Tibial nerve (tissue), 4 donors: ENCODE measurements at regions not wholly inside any gene's neighbourhood (a gene's known extent, or its start where the extent isn't known, plus 50 kb on each side); places are given as distances from the start of the nearest gene placed in this dataset.
A peak's percentile ranks its signal among the peaks of the same experiment; 100 is the strongest.

Experiments used
- DNase-seq, 2 donors: peaks; one replicate each; pipeline ENCODE4 v3.0.0-alpha.2; 2019; ENCODE audit warnings: low spot score in 2 of 2
- H3K27ac ChIP-seq, 4 donors: fragments of 200-600 bp; sonication (generic) in 3 of 4; one replicate each; pipeline ENCODE4 v1.5.1; 2017 to 2019; ENCODE audit warnings: mild to moderate bottlenecking in 1 of 4
- H3K27me3 ChIP-seq, 2 donors: fragments of 200-600 bp; sonication (generic) in 1 of 2; one replicate each; pipeline versions ENCODE4 v1.5.1 to v1.6.0; 2017 to 2019
- H3K36me3 ChIP-seq, 3 donors: fragments of 200-600 bp; sonication (generic); one replicate each; pipeline ENCODE4 v1.5.1; 2018 to 2019
- H3K4me1 ChIP-seq, 4 donors: fragments of 200-600 bp; sonication (generic) in 3 of 4; one replicate each; pipeline ENCODE4 v1.5.1; 2017 to 2019
- H3K4me3 ChIP-seq, 4 donors: fragments of 200-600 bp; sonication (generic) in 3 of 4; one replicate each; pipeline ENCODE4 v1.5.1; 2017 to 2019; ENCODE audit warnings: mild to moderate bottlenecking in 1 of 4, moderate library complexity in 1 of 4
- H3K9me3 ChIP-seq, 4 donors: fragments of 200-600 bp; sonication (generic) in 3 of 4; one replicate each; pipeline ENCODE4 v1.5.1; 2017 to 2019
- EP300 ChIP-seq, 2 donors: sonication (generic); formaldehyde crosslinking; IDR thresholded peaks; one replicate each; pipeline ENCODE4 v1.6.1; 2017; ENCODE audit warnings: antibody characterized with exemption in 2 of 2, mild to moderate bottlenecking in 1 of 2
- POLR2A ChIP-seq, 2 donors: fragments of 450-650 bp; IDR thresholded peaks; one replicate each; pipeline ENCODE4 v1.6.1; 2017; ENCODE audit warnings: antibody characterized with exemption in 2 of 2, mild to moderate bottlenecking in 2 of 2, moderate library complexity in 2 of 2
- WGBS, 2 donors: methylation state at CpG; one replicate each; pipeline ENCODE4 v1.1.5; 2018; 5-methylcytosine and 5-hydroxymethylcytosine counted together
- TF ChIP-seq, protein P1 (sequence below), 5 experiments: fragments of 200-600 bp in 3 of 5; fragments of 450-650 bp in 2 of 5; sonication (generic) in 3 of 5; IDR thresholded peaks; one replicate each; pipeline ENCODE4 v1.5.1; 2016 to 2019; ENCODE audit warnings: antibody characterized with exemption in 5 of 5, mild to moderate bottlenecking in 3 of 5, moderate library complexity in 2 of 5

- Histone ChIP-seq H3K4me3 (no peak overlapping the region), H3K9me3 (no peaks in the 10 kb centered on the region), H3K27ac (no peak overlapping the region), H3K36me3 (no peaks in the 10 kb centered on the region), H3K4me1 (peaks cover 0 to 53% (median 34%) of the 10 kb centered on the region in 4 donors), H3K27me3 (no peaks in the 10 kb centered on the region)
- TF ChIP-seq POLR2A (IDR thresholded peaks at IDR 0.05) (no peak), EP300 (IDR thresholded peaks at IDR 0.05) (no peak)
- TF ChIP-seq, protein P1, sequence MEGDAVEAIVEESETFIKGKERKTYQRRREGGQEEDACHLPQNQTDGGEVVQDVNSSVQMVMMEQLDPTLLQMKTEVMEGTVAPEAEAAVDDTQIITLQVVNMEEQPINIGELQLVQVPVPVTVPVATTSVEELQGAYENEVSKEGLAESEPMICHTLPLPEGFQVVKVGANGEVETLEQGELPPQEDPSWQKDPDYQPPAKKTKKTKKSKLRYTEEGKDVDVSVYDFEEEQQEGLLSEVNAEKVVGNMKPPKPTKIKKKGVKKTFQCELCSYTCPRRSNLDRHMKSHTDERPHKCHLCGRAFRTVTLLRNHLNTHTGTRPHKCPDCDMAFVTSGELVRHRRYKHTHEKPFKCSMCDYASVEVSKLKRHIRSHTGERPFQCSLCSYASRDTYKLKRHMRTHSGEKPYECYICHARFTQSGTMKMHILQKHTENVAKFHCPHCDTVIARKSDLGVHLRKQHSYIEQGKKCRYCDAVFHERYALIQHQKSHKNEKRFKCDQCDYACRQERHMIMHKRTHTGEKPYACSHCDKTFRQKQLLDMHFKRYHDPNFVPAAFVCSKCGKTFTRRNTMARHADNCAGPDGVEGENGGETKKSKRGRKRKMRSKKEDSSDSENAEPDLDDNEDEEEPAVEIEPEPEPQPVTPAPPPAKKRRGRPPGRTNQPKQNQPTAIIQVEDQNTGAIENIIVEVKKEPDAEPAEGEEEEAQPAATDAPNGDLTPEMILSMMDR (IDR thresholded peaks at IDR 0.05): no peak
- no peak for DNase-seq
- 96 to 97% methylated on average over 7 of the region's 7 CpGs for WGBS, 2 donors
These were observed 162.9 kb upstream of the TLE3 start for GRCh38 chr15:70260580-70260979.

- DNase-seq: no peak
- WGBS, 2 donors: 78 to 85% methylated on average over 9 of the region's 9 CpGs
These were observed 162.2 kb upstream of the TLE3 start for GRCh38 chr15:70259640-70260508.

DNA sequence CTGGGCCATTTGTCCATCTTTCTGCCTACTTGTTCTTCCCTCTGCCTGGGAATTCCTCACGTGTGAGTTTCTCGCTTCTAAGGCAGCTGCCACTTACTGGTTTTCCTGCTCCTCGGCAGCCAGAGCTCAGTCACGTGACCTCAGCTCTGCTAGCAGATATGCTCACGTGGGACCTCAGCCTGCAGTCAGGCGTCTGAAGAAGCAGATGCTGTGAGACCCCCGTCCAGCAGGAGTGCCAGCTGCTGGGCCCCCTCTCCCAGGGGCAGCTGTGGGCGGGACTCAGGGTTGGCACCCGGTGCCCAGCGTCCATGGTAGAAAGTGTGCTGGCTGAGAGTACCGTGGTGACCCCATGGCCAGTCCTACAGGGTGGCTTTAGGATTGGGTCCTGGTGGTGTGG, 161.3 kb upstream of the TLE3 start:
- H3K4me3 ChIP-seq: no peak overlapping the region
- WGBS, 2 donors: 21 to 22% methylated on average over 11 of the region's 11 CpGs
- peaks cover 0 to 47% (median 23%) of the 10 kb centered on the region in 4 donors for H3K4me1 ChIP-seq
- TF ChIP-seq POLR2A (IDR thresholded peaks at IDR 0.05) (no peak), EP300 (IDR thresholded peaks at IDR 0.05) (peak in 1 of 2 donors; percentile 35)
- TF ChIP-seq, protein P1 (IDR thresholded peaks at IDR 0.05): no peak
- H3K27ac ChIP-seq: peak overlapping the region in 2 of 4 donors; percentile 20 to 44
- H3K9me3 ChIP-seq: no peaks in the 10 kb centered on the region
- H3K36me3 ChIP-seq: no peaks in the 10 kb centered on the region
- DNase-seq: peak; percentile 42 to 74
- H3K27me3 ChIP-seq: no peaks in the 10 kb centered on the region

More at GRCh38 chr15:70259640-70260508, 162.2 kb upstream of the TLE3 start:
- H3K9me3 ChIP-seq: no peaks in the 10 kb centered on the region
- no peaks in the 10 kb centered on the region for H3K27me3 ChIP-seq
- no peak overlapping the region for H3K4me3 ChIP-seq
- TF ChIP-seq, protein P1 (IDR thresholded peaks at IDR 0.05): no peak
- TF ChIP-seq EP300 (IDR thresholded peaks at IDR 0.05) (no peak), POLR2A (IDR thresholded peaks at IDR 0.05) (no peak)
- H3K4me1 ChIP-seq: peaks cover 0 to 47% (median 31%) of the 10 kb centered on the region in 4 donors
- no peak overlapping the region for H3K27ac ChIP-seq
- H3K36me3 ChIP-seq: no peaks in the 10 kb centered on the region

GRCh38 chr15:70258369-70259027, 160.8 kb upstream of the TLE3 start:
- H3K27me3 ChIP-seq: no peaks in the 10 kb centered on the region
- H3K4me1 ChIP-seq: peaks cover 0 to 45% (median 18%) of the 10 kb centered on the region in 4 donors
- WGBS, 2 donors: 38 to 58% methylated on average over 14 to 17 of the region's 17 CpGs
- TF ChIP-seq POLR2A (IDR thresholded peaks at IDR 0.05) (no peak), EP300 (IDR thresholded peaks at IDR 0.05) (no peak)
- TF ChIP-seq, protein P1 (IDR thresholded peaks at IDR 0.05): no peak
- DNase-seq: no peak
- H3K27ac ChIP-seq: peak overlapping the region in 2 of 4 donors; percentile 20 to 44
- no peaks in the 10 kb centered on the region for H3K9me3 ChIP-seq
- H3K4me3 ChIP-seq: no peak overlapping the region
- no peaks in the 10 kb centered on the region for H3K36me3 ChIP-seq
